GM12875 (cell line): ENCODE measurements at regions not wholly inside any gene's neighbourhood (a gene's known extent, or its start where the extent isn't known, plus 50 kb on each side); places are given as distances from the start of the nearest gene placed in this dataset.

ENCODE experiments used
- H3K4me3 ChIP-seq: one replicate; pipeline ENCODE4 v1.5.1; 2011; ENCODE audit warnings: low read depth, low read length, control low read depth
- CTCF ChIP-seq: IDR thresholded peaks from 2 replicates; pipeline ENCODE4 v1.5.1; 2011; ENCODE audit warnings: low read depth, mild to moderate bottlenecking, control low read depth, inconsistent platforms, low read length, moderate library complexity, borderline replicate concordance; ENCODE audit not compliant: insufficient read depth

DNA sequence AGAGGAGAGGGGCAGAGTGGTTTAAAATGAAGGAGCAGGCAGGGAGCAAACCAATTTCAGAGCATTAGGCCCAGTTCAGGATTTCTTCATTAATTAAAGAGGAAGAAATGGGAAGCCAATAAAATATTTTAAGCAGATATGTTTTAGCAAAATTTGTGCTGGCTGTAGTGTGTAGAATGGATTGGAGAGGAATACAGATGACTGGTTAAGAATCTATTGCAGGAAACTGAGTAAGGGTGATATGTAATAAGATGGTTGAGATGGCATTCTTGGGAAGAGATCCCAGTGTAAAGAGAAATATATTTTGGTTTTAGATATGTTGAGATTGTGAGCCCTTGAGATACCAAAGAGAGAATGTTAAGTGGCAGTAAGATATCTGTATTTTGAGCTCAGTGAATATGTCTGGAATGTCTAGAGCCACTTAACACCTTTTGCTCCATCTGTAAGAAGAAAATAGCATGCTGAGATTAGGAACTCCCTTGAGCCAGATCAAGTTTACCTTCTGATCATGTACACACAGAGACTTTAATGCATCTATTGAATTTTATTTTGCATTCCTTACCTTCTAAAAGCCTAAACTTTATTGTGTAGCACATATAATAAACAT, 79.5 kb upstream of the SLC27A6 start:
- TF ChIP-seq CTCF, result no peak
- no peak overlapping the region for H3K4me3 ChIP-seq

- TF ChIP-seq CTCF, result no peak
- H3K4me3 ChIP-seq, result no peak overlapping the region
Measured at GRCh38 chr5:128895122-128895521, 70.2 kb upstream of the SLC27A6 start.

GRCh38 chr5:128896675-128897074, 68.6 kb upstream of the SLC27A6 start:
- TF ChIP-seq CTCF, result no peak

GRCh38 chr5:128903550-128903949, 61.7 kb upstream of the SLC27A6 start:
- TF ChIP-seq CTCF, result no peak
- H3K4me3 ChIP-seq, result no peak overlapping the region

More at GRCh38 chr5:128896675-128897074, 68.6 kb upstream of the SLC27A6 start:
- H3K4me3 ChIP-seq, result no peak overlapping the region

DNA sequence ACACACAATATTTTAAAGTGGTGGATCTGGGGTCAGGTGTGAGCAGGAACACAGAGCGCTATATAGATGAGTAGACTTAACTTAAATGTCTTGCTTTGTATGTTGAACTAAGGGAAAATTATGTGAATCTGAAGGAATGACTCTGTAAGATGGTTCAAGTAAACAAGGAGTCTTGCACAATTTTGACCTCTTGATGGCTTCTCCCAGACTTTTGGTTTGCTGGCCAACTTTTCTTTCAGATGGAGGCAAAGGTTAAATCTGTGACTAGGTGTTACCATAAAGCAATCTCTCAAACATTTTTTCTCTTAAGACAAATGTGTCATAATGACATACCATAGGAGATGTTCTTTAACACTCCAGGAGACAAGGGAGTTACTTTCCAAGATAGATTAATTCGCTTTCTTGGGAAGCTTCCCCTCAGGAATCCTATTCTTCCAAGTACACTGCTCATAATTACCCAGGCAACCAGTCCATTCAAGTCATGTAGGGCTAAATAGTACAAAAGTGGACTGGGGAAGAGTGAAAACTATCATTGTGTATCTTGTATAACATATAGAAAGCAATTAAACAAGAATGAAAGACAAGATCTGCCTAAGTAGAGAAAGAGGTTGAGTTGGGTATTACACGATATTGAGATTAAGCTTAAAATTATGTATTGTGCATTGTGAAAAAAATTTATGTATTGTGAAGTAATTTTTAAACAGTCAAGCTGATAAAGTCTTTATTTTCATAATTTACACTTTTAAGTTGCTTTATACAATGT, 60.3 kb upstream of the SLC27A6 start:
- no peak overlapping the region for H3K4me3 ChIP-seq
- TF ChIP-seq CTCF, result no peak

GRCh38 chr5:128905568-128906110, 59.6 kb upstream of the SLC27A6 start:
- H3K4me3 ChIP-seq, result no peak overlapping the region
- peak; percentile 48; the same call in 1 of the 2 replicates for TF ChIP-seq CTCF
